KMS-11 (cell line): ENCODE measurements at regions not wholly inside any gene's neighbourhood (a gene's known extent, or its start where the extent isn't known, plus 50 kb on each side); places are given as distances from the start of the nearest gene placed in this dataset.
A peak's percentile ranks its signal among the peaks of the same experiment; 100 is the strongest.

ENCODE experiments used
- H2AFZ ChIP-seq: fragments of 200-600 bp; sonication (generic); 2 replicates; pipeline ENCODE4 v1.6.1; 2016; ENCODE audit warnings: antibody characterized with exemption, mixed run types, low read depth
- H3K27ac ChIP-seq: fragments of 200-600 bp; sonication (generic); 2 replicates; pipeline ENCODE4 v1.6.1; 2016; ENCODE audit warnings: mild to moderate bottlenecking, mixed run types
- H3K27me3 ChIP-seq: fragments of 200-600 bp; sonication (generic); 2 replicates; pipeline ENCODE4 v1.6.1; 2017; ENCODE audit warnings: mild to moderate bottlenecking, low read depth, mixed run types, moderate library complexity; ENCODE audit not compliant: insufficient read depth
- H3K36me3 ChIP-seq: fragments of 200-600 bp; sonication (generic); 2 replicates; pipeline ENCODE4 v1.6.1; 2017; ENCODE audit warnings: mild to moderate bottlenecking, mixed run types; ENCODE audit not compliant: insufficient read depth
- H3K4me1 ChIP-seq: fragments of 200-600 bp; sonication (generic); 2 replicates; pipeline ENCODE4 v1.6.1; 2016; ENCODE audit warnings: mild to moderate bottlenecking, low read depth, mixed run types; ENCODE audit not compliant: poor library complexity, severe bottlenecking
- H3K4me2 ChIP-seq: fragments of 200-600 bp; sonication (generic); 2 replicates; pipeline ENCODE4 v1.7.0; 2016; ENCODE audit warnings: mild to moderate bottlenecking, mixed run types
- H3K4me3 ChIP-seq: fragments of 200-600 bp; sonication (generic); IDR thresholded peaks from 2 replicates; pipeline ENCODE4 v1.6.1; 2017; ENCODE audit warnings: low read depth, low read length, mixed read lengths; ENCODE audit not compliant: insufficient read depth
- H3K79me2 ChIP-seq: fragments of 200-600 bp; sonication (generic); 2 replicates; pipeline ENCODE4 v1.6.1; 2016; ENCODE audit warnings: low read depth, mixed run types; ENCODE audit not compliant: insufficient read depth
- H3K9ac ChIP-seq: fragments of 200-600 bp; sonication (generic); 2 replicates; pipeline ENCODE4 v1.6.1; 2016; ENCODE audit warnings: mild to moderate bottlenecking, mixed run types
- H4K20me1 ChIP-seq: fragments of 200-600 bp; sonication (generic); 2 replicates; pipeline ENCODE4 v1.6.1; 2016; ENCODE audit warnings: mild to moderate bottlenecking, mixed run types; ENCODE audit not compliant: insufficient read depth
- TF ChIP-seq, protein P1 (sequence below): fragments of 200-600 bp; sonication (generic); conservative IDR thresholded peaks from 2 replicates; pipeline ENCODE4 v1.6.1; 2017; ENCODE audit warnings: low read depth, mild to moderate bottlenecking, antibody characterized with exemption, low read length, moderate library complexity, mixed read lengths

- H3K9ac ChIP-seq, result no peak overlapping the region
- TF ChIP-seq, protein P1, sequence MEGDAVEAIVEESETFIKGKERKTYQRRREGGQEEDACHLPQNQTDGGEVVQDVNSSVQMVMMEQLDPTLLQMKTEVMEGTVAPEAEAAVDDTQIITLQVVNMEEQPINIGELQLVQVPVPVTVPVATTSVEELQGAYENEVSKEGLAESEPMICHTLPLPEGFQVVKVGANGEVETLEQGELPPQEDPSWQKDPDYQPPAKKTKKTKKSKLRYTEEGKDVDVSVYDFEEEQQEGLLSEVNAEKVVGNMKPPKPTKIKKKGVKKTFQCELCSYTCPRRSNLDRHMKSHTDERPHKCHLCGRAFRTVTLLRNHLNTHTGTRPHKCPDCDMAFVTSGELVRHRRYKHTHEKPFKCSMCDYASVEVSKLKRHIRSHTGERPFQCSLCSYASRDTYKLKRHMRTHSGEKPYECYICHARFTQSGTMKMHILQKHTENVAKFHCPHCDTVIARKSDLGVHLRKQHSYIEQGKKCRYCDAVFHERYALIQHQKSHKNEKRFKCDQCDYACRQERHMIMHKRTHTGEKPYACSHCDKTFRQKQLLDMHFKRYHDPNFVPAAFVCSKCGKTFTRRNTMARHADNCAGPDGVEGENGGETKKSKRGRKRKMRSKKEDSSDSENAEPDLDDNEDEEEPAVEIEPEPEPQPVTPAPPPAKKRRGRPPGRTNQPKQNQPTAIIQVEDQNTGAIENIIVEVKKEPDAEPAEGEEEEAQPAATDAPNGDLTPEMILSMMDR, result no peak
- H3K27ac ChIP-seq, result no peak overlapping the region
- H3K36me3 ChIP-seq, result no peaks in the 10 kb centered on the region
- peaks cover 21% of the 10 kb centered on the region for H3K4me1 ChIP-seq
- no peak overlapping the region for H3K4me2 ChIP-seq
- H3K79me2 ChIP-seq, result no peaks in the 10 kb centered on the region
- H3K4me3 ChIP-seq, result no peak overlapping the region
- H4K20me1 ChIP-seq, result no peaks in the 10 kb centered on the region
- no peaks in the 10 kb centered on the region for H3K27me3 ChIP-seq
- no peak overlapping the region for H2AFZ ChIP-seq
Observed at GRCh38 chr20:53712212-53712977, 118.8 kb upstream of the ZNF217 start.

GRCh38 chr20:53711333-53712211, 117.9 kb upstream of the ZNF217 start:
- Histone ChIP-seq H3K79me2 (no peaks in the 10 kb centered on the region), H3K9ac (no peak overlapping the region), H3K27ac (no peak overlapping the region), H3K4me1 (peaks cover 30% of the 10 kb centered on the region), H4K20me1 (no peaks in the 10 kb centered on the region), H3K36me3 (no peaks in the 10 kb centered on the region), H3K27me3 (no peaks in the 10 kb centered on the region), H2AFZ (no peak overlapping the region), H3K4me3 (no peak overlapping the region), H3K4me2 (no peak overlapping the region)
- TF ChIP-seq, protein P1, result no peak

DNA sequence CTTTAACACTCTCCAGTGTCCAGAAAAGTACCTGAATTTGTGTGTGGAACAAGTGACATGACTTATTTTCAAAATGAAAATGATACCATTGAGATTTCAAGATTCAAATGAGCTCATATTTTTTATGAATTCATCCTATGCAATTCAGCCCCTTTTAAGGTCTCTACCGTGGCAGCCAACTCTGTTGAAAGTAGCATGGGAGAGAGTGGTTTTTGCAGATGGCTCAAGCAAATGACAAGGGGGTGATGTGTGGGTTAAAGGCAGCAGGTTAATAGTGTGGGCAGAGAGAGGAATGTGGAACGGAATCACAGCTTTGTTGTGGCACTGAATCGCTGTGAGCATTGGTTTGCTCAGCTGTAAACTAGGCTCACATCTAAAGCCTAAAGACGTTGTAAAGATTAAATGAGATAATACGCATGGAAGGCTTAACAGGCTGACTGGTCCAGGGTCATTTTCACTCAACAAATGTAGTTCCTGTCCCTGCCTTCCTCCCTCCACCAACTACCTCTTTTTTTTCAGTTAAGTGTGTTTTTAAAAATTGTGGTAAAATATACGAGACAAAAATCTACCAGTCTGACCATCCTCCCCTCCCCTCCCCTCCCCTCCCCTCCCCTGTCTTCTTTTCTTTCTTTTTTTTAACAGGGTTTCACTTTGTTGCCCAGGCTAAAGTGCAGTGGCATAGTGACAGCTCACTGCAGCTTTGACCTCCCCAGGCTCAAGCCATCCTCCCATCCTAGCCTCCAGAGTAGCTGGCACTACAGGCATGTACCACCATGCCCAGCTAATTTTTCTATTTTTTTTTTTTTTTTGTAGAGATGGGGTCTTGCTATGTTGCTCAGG, 114.7 kb upstream of the ZNF217 start:
- Histone ChIP-seq H4K20me1 (no peaks in the 10 kb centered on the region), H3K4me1 (peaks cover 50% of the 10 kb centered on the region), H3K4me3 (no peak overlapping the region), H3K4me2 (peak overlapping the region; percentile 91), H3K9ac (peak overlapping the region; percentile 19; the same call in 1 of the 2 replicates), H3K27ac (peak overlapping the region; percentile 77), H3K79me2 (no peaks in the 10 kb centered on the region), H2AFZ (no peak overlapping the region), H3K36me3 (no peaks in the 10 kb centered on the region), H3K27me3 (no peaks in the 10 kb centered on the region)
- TF ChIP-seq, protein P1, result no peak

DNA sequence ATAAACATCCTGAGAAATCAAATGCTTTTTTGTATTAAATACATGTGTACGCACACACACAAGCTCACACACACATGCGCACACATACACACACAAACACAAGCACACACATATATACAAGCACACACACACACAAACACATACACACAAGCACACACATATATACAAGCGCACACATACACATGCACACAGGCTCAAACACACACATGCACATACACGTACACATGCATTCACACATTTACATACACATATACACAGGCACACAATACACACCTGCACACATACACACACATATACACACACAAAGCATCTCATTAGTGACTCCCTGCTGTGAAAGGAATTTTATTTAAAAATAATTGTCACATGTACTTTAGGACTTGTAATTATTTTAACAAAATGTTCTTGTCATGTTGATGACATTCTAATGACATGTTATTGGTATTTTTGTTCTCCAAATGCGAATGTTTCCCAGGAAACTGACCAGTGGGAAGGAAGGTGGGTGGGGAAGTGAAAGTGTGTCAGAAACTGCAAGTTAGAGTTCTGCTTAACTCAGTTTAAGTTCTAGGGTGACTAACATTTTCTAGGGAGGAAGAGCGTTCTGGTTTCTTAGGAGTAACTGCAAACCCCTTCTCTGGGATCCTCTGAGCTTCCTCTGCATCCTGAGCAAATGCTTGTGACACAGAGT, 113.9 kb upstream of the ZNF217 start:
- H3K9ac ChIP-seq, result peak overlapping the region; percentile 19; the same call in 1 of the 2 replicates
- no peak overlapping the region for H3K4me3 ChIP-seq
- H3K4me1 ChIP-seq, result peaks cover 50% of the 10 kb centered on the region
- H3K36me3 ChIP-seq, result no peaks in the 10 kb centered on the region
- no peaks in the 10 kb centered on the region for H3K27me3 ChIP-seq
- H4K20me1 ChIP-seq, result no peaks in the 10 kb centered on the region
- H3K79me2 ChIP-seq, result no peaks in the 10 kb centered on the region
- peak overlapping the region; percentile 77 for H3K27ac ChIP-seq
- TF ChIP-seq, protein P1, result no peak
- peak overlapping the region; percentile 91 for H3K4me2 ChIP-seq
- no peak overlapping the region for H2AFZ ChIP-seq
